ENCODE measurements at regions not wholly inside any gene's neighbourhood (a gene's known extent, or its start where the extent isn't known, plus 50 kb on each side); places are given as distances from the start of the nearest gene placed in this dataset.

DNA sequence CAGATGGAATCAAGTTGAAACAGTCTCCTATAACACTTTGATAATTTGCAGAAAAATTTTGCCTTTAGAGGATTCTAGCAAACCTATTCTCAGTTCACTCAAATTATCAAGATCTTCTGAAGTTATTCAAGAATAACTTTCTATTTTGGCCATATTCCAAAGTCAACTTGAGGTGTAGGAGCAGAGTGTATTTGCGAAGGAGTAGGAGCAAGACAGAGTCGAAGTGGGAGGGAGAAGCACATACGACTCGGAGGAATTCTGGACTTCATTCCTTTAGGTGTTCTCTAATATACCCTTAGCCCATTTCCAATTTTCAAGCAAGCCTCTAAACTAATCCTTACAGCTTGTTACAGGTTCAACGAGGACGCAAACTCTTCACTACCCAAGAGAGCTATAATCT is 252.9 kb downstream of the GPM6A start:
- H3K4me3 Mint-ChIP-seq = no peak overlapping the region
- no peak overlapping the region for H3K9ac ChIP-seq (ENCODE audit: extremely low read depth, low read length, poor library complexity, severe bottlenecking)
- H3K27me3 Mint-ChIP-seq (ENCODE audit: insufficient read depth) = no peaks in the 10 kb centered on the region
- no peak overlapping the region for H3K4me3 ChIP-seq (ENCODE audit: low read length)
- no peak overlapping the region for H3K27ac Mint-ChIP-seq
- no peaks in the 10 kb centered on the region for H3K9me3 ChIP-seq (ENCODE audit: control insufficient read depth, low read length)
- no peaks in the 10 kb centered on the region for H3K4me1 Mint-ChIP-seq
- H3K27ac ChIP-seq (ENCODE audit: low read depth, low read length) = no peak overlapping the region
- H3K9me3 Mint-ChIP-seq = no peaks in the 10 kb centered on the region
- no peak for DNase-seq
- TF ChIP-seq, protein P1, sequence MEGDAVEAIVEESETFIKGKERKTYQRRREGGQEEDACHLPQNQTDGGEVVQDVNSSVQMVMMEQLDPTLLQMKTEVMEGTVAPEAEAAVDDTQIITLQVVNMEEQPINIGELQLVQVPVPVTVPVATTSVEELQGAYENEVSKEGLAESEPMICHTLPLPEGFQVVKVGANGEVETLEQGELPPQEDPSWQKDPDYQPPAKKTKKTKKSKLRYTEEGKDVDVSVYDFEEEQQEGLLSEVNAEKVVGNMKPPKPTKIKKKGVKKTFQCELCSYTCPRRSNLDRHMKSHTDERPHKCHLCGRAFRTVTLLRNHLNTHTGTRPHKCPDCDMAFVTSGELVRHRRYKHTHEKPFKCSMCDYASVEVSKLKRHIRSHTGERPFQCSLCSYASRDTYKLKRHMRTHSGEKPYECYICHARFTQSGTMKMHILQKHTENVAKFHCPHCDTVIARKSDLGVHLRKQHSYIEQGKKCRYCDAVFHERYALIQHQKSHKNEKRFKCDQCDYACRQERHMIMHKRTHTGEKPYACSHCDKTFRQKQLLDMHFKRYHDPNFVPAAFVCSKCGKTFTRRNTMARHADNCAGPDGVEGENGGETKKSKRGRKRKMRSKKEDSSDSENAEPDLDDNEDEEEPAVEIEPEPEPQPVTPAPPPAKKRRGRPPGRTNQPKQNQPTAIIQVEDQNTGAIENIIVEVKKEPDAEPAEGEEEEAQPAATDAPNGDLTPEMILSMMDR (conservative IDR thresholded peaks at IDR 0.05) = no peak
- H3K36me3 Mint-ChIP-seq (ENCODE audit: low read depth) = no peaks in the 10 kb centered on the region
- H3K27me3 ChIP-seq (ENCODE audit: control insufficient read depth, insufficient read depth, low read length, poor library complexity, severe bottlenecking) = no peaks in the 10 kb centered on the region
- 89 to 94% methylated on average over 2 to 6 of the region's 6 CpGs for WGBS, 2 experiments (ENCODE audit: insufficient coverage in 1 of 2, insufficient read length in 1 of 2)
- no peaks in the 10 kb centered on the region for H3K36me3 ChIP-seq (ENCODE audit: control insufficient read depth, insufficient read depth, low read length)
- H3K4me1 ChIP-seq (ENCODE audit: control insufficient read depth, insufficient read depth, low read length) = no peaks in the 10 kb centered on the region

DNA sequence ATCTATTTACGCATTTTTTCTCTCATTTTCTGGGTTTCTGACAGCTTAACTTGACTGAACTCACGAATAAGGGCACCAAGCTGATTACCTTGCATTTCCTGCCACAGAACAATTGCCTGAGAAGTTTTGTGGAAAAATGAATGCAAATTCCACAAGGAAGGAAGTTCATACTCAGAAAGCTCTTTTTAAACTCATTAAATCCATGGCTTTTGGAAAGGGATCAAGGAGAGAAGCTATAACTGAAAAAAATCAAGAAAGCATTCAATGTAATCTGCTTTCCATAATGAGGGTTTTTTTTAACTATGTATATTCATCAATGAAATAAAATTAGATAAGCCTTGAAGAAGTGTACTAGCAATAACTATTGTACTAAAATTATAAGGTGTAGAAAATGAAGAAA is 252.5 kb downstream of the GPM6A start:
- 81 to 88% methylated on average over 1 to 2 of the region's 2 CpGs for WGBS, 2 experiments (ENCODE audit: insufficient coverage in 1 of 2, insufficient read length in 1 of 2)
- H3K4me3 ChIP-seq (ENCODE audit: low read length) = no peak overlapping the region
- TF ChIP-seq, protein P1 (conservative IDR thresholded peaks at IDR 0.05) = no peak
- no peaks in the 10 kb centered on the region for H3K4me1 ChIP-seq (ENCODE audit: control insufficient read depth, insufficient read depth, low read length)
- no peak overlapping the region for H3K27ac ChIP-seq (ENCODE audit: low read depth, low read length)
- Mint-ChIP-seq H3K27ac (no peak overlapping the region), H3K27me3 (ENCODE audit: insufficient read depth) (no peaks in the 10 kb centered on the region), H3K4me1 (no peaks in the 10 kb centered on the region), H3K36me3 (ENCODE audit: low read depth) (no peaks in the 10 kb centered on the region), H3K4me3 (no peak overlapping the region), H3K9me3 (no peaks in the 10 kb centered on the region)
- no peaks in the 10 kb centered on the region for H3K36me3 ChIP-seq (ENCODE audit: control insufficient read depth, insufficient read depth, low read length)
- H3K9me3 ChIP-seq (ENCODE audit: control insufficient read depth, low read length) = no peaks in the 10 kb centered on the region
- H3K9ac ChIP-seq (ENCODE audit: extremely low read depth, low read length, poor library complexity, severe bottlenecking) = no peak overlapping the region
- H3K27me3 ChIP-seq (ENCODE audit: control insufficient read depth, insufficient read depth, low read length, poor library complexity, severe bottlenecking) = no peaks in the 10 kb centered on the region
- DNase-seq = no peak

DNA sequence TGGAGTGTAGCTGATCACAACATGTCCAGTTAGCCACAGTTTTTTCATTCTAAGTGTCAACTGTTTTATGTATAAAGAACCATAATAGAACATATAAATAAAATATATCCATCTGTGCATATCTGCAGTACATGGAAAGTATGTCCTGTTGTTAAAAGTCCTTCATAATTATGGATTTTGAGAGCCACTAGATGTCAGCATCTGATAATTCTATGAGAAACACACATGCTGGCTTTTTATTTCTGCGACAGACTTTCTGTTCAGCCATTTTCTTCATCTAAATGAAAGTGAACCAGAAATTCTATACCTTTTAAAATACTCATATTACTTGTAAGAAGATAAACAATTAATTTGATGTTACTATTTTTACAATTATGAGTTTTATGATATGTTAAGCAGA is 251.5 kb downstream of the GPM6A start:
- H3K4me1 ChIP-seq (ENCODE audit: control insufficient read depth, insufficient read depth, low read length) = no peaks in the 10 kb centered on the region
- H3K27ac ChIP-seq (ENCODE audit: low read depth, low read length) = no peak overlapping the region
- Mint-ChIP-seq H3K27me3 (ENCODE audit: insufficient read depth) (no peaks in the 10 kb centered on the region), H3K9me3 (no peaks in the 10 kb centered on the region), H3K36me3 (ENCODE audit: low read depth) (no peaks in the 10 kb centered on the region), H3K4me1 (no peaks in the 10 kb centered on the region), H3K4me3 (no peak overlapping the region), H3K27ac (no peak overlapping the region)
- 100% methylated on average over 1 of the region's 1 CpG; no CpG with 5 or more reads in 1 of the 2 experiments for WGBS, 2 experiments (ENCODE audit: insufficient coverage in 1 of 2, insufficient read length in 1 of 2)
- no peak for DNase-seq
- no peak overlapping the region for H3K9ac ChIP-seq (ENCODE audit: extremely low read depth, low read length, poor library complexity, severe bottlenecking)
- H3K9me3 ChIP-seq (ENCODE audit: control insufficient read depth, low read length) = no peaks in the 10 kb centered on the region
- TF ChIP-seq, protein P1 (conservative IDR thresholded peaks at IDR 0.05) = peak; percentile 45
- no peaks in the 10 kb centered on the region for H3K36me3 ChIP-seq (ENCODE audit: control insufficient read depth, insufficient read depth, low read length)
- H3K27me3 ChIP-seq (ENCODE audit: control insufficient read depth, insufficient read depth, low read length, poor library complexity, severe bottlenecking) = no peaks in the 10 kb centered on the region
- H3K4me3 ChIP-seq (ENCODE audit: low read length) = no peak overlapping the region

Data from endodermal cell (in vitro differentiated cells).